GM12878 (cell line): ENCODE measurements at regions not wholly inside any gene's neighbourhood (a gene's known extent, or its start where the extent isn't known, plus 50 kb on each side); places are given as distances from the start of the nearest gene placed in this dataset.

Experiments
- BACH1 ChIP-seq: fragments of 450-650 bp; IDR thresholded peaks from 2 replicates; pipeline ENCODE4 v1.6.1; 2017; ENCODE audit warnings: mild to moderate bottlenecking, borderline replicate concordance
- KDM1A ChIP-seq: fragments of 200-600 bp; sonication (generic); IDR thresholded peaks from 2 replicates; pipeline ENCODE4 v1.6.1; 2016; ENCODE audit warnings: borderline replicate concordance
- MYC ChIP-seq: IDR thresholded peaks from 2 replicates; pipeline ENCODE4 v1.6.1; 2011; ENCODE audit warnings: mild to moderate bottlenecking, low read length, moderate library complexity, inconsistent platforms; ENCODE audit not compliant: insufficient read depth, insufficient replicate concordance, insufficient read length, severe bottlenecking
- POLR2AphosphoS5 ChIP-seq: IDR thresholded peaks from 2 replicates; pipeline ENCODE4 v1.6.1; 2011; ENCODE audit warnings: mild to moderate bottlenecking, low read length, inconsistent platforms
- SIN3A ChIP-seq: IDR thresholded peaks from 2 replicates; pipeline ENCODE4 v1.6.1; 2012; ENCODE audit warnings: low read depth, low read length, improper control_type of control experiment
- SIX5 ChIP-seq: IDR thresholded peaks from 2 replicates; pipeline ENCODE4 v1.6.1; 2011; ENCODE audit warnings: mild to moderate bottlenecking, low read depth, low read length, moderate library complexity; ENCODE audit not compliant: severe bottlenecking
- SPI1 ChIP-seq: IDR thresholded peaks from 2 replicates; pipeline ENCODE4 v1.6.1; 2011; ENCODE audit warnings: low read depth, mild to moderate bottlenecking, low read length, moderate library complexity, borderline replicate concordance; ENCODE audit not compliant: insufficient read depth
- TF ChIP-seq, protein P1 (sequence below): fragments of 450-650 bp; IDR thresholded peaks from 2 replicates; pipeline ENCODE4 v1.6.1; 2017; ENCODE audit warnings: mild to moderate bottlenecking, low read depth, inconsistent platforms; ENCODE audit not compliant: poor library complexity, severe bottlenecking
- TF ChIP-seq, protein P2 (sequence below), 3 experiments: IDR thresholded peaks in 2 of 3; conservative IDR thresholded peaks in 1 of 3; 2 replicates each; pipeline ENCODE4 v1.5.1; 2011; ENCODE audit warnings: low read depth in 3 of 3, low read length in 3 of 3, mild to moderate bottlenecking in 3 of 3, control low read depth in 2 of 3, moderate library complexity in 2 of 3, inconsistent platforms in 1 of 3, mixed read lengths in 1 of 3; ENCODE audit not compliant: control insufficient read depth in 2 of 3, insufficient read depth in 1 of 3; ENCODE audit errors: extremely low read depth in 1 of 3

DNA sequence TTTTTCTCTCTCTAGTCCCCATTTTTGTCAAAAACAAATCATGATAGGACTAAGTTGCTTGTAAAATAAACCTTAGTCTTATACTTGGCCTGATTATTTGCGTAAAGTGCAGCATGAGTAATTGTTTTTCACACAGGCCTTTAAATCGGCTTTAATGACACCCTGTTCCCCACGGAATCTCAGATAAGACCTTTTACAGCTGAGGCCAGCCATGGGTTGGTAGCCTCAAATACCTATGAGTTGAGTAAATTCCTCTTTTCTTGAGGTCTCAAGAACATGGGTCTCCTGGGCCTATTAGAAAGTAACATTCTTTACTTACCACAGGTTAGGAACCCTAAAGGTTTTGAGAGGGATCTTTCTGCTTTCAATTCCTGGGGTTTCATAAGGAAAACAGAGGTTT lies 761.0 kb upstream of the PHF14 start:
- no peak for TF ChIP-seq MYC
- TF ChIP-seq POLR2AphosphoS5, result no peak
- no peak for TF ChIP-seq SPI1
- TF ChIP-seq KDM1A, result no peak
- TF ChIP-seq, protein P1, sequence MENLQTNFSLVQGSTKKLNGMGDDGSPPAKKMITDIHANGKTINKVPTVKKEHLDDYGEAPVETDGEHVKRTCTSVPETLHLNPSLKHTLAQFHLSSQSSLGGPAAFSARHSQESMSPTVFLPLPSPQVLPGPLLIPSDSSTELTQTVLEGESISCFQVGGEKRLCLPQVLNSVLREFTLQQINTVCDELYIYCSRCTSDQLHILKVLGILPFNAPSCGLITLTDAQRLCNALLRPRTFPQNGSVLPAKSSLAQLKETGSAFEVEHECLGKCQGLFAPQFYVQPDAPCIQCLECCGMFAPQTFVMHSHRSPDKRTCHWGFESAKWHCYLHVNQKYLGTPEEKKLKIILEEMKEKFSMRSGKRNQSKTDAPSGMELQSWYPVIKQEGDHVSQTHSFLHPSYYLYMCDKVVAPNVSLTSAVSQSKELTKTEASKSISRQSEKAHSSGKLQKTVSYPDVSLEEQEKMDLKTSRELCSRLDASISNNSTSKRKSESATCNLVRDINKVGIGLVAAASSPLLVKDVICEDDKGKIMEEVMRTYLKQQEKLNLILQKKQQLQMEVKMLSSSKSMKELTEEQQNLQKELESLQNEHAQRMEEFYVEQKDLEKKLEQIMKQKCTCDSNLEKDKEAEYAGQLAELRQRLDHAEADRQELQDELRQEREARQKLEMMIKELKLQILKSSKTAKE, result no peak
- TF ChIP-seq SIN3A, result no peak
- no peak for TF ChIP-seq SIX5
- TF ChIP-seq, protein P2, sequence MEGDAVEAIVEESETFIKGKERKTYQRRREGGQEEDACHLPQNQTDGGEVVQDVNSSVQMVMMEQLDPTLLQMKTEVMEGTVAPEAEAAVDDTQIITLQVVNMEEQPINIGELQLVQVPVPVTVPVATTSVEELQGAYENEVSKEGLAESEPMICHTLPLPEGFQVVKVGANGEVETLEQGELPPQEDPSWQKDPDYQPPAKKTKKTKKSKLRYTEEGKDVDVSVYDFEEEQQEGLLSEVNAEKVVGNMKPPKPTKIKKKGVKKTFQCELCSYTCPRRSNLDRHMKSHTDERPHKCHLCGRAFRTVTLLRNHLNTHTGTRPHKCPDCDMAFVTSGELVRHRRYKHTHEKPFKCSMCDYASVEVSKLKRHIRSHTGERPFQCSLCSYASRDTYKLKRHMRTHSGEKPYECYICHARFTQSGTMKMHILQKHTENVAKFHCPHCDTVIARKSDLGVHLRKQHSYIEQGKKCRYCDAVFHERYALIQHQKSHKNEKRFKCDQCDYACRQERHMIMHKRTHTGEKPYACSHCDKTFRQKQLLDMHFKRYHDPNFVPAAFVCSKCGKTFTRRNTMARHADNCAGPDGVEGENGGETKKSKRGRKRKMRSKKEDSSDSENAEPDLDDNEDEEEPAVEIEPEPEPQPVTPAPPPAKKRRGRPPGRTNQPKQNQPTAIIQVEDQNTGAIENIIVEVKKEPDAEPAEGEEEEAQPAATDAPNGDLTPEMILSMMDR (IDR thresholded peaks at IDR 0.05 in 2 of 3, conservative IDR thresholded peaks at IDR 0.05 in 1 of 3; ENCODE audit: control insufficient read depth in 2 of 3, extremely low read depth in 1 of 3, insufficient read depth in 1 of 3, low read depth in 3 of 3, low read length in 3 of 3), result no peak
- TF ChIP-seq BACH1, result no peak
